Fibroblast of skin of left quadriceps (primary cell): ENCODE measurements at regions not wholly inside any gene's neighbourhood (a gene's known extent, or its start where the extent isn't known, plus 50 kb on each side); places are given as distances from the start of the nearest gene placed in this dataset.

Experiments
- DNase-seq, 2 experiments: peaks; one replicate each; pipeline ENCODE4 v3.0.0-alpha.2; 2013; ENCODE audit warnings: low read depth in 2 of 2

GRCh38 chr1:79353224-79353623 lies 346.7 kb upstream of the ADGRL4 start:
- DNase-seq = peak; percentile 41 to 44

- no peak for DNase-seq
Measured at GRCh38 chr1:79326875-79327274, 320.3 kb upstream of the ADGRL4 start.

GRCh38 chr1:79325705-79326104 lies 319.2 kb upstream of the ADGRL4 start:
- no peak for DNase-seq

GRCh38 chr1:79325126-79325525 lies 318.6 kb upstream of the ADGRL4 start:
- no peak for DNase-seq

- peak; percentile 99 for DNase-seq
Measured at GRCh38 chr1:79323239-79324025, 316.9 kb upstream of the ADGRL4 start.

GRCh38 chr1:79322511-79323027 lies 316.0 kb upstream of the ADGRL4 start:
- peak; percentile 10 to 23 for DNase-seq

GRCh38 chr1:79312438-79312837 lies 305.9 kb upstream of the ADGRL4 start:
- no peak for DNase-seq

GRCh38 chr1:79310609-79311008 lies 304.1 kb upstream of the ADGRL4 start:
- no peak for DNase-seq

- DNase-seq = no peak
Measured at GRCh38 chr1:79304131-79304530, 297.6 kb upstream of the ADGRL4 start.

- DNase-seq = no peak
Measured at GRCh38 chr1:79303040-79303439, 296.5 kb upstream of the ADGRL4 start.

- DNase-seq = no peak
Measured at GRCh38 chr1:79302380-79302930, 295.9 kb upstream of the ADGRL4 start.

GRCh38 chr1:79295967-79296366 lies 289.4 kb upstream of the ADGRL4 start:
- no peak for DNase-seq

- no peak for DNase-seq
Measured at GRCh38 chr1:79293611-79294010, 287.1 kb upstream of the ADGRL4 start.

- DNase-seq = no peak
Measured at GRCh38 chr1:79290927-79291474, 284.5 kb upstream of the ADGRL4 start.

- DNase-seq = no peak
Measured at GRCh38 chr1:79287982-79288381, 281.5 kb upstream of the ADGRL4 start.

- no peak for DNase-seq
Measured at GRCh38 chr1:79285667-79286066, 279.1 kb upstream of the ADGRL4 start.

- no peak for DNase-seq
Measured at GRCh38 chr1:79283451-79283850, 276.9 kb upstream of the ADGRL4 start.

- no peak for DNase-seq
Measured at GRCh38 chr1:79281442-79281841, 274.9 kb upstream of the ADGRL4 start.

GRCh38 chr1:79271759-79272158 lies 265.2 kb upstream of the ADGRL4 start:
- no peak for DNase-seq

- peak in 1 of 2 experiments; percentile 10 for DNase-seq
Measured at GRCh38 chr1:79264975-79265818, 258.7 kb upstream of the ADGRL4 start.

- DNase-seq = no peak
Measured at GRCh38 chr1:79264285-79264684, 257.8 kb upstream of the ADGRL4 start.

- DNase-seq = no peak
Measured at GRCh38 chr1:79262745-79263258, 256.3 kb upstream of the ADGRL4 start.
